ENCODE measurements at regions not wholly inside any gene's neighbourhood (a gene's known extent, or its start where the extent isn't known, plus 50 kb on each side); places are given as distances from the start of the nearest gene placed in this dataset.

DNA sequence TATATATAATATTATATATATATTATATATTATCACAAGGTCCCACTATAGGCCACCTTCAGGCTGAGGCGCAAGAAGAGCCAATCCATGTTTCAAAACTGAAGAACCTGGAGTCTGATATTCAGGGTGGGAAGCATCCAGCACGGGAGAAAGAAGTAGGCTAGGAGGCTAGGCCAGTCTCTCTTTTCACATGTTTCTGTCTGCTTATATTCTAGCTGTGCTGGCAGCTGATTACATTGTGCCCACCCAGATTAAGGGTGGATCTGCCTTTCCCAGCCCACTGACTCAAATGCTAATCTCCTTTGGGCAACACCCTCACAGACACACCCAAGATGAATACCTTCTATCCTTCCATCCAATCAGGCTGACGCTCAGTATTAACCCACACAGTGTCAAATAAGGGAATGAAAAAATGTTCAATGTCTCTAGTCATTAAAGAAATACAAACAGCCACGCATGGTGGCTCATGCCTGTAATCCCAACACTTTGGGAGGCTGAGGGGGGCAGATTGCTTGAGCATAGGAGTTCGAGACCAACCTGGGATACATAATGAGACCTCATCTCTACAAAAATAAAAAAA, 135.4 kb upstream of the PCBD1 start:
- no peaks in the 10 kb centered on the region for H3K36me3 Mint-ChIP-seq
- Histone ChIP-seq H3K4me3 (no peak overlapping the region), H3K27me3 (no peaks in the 10 kb centered on the region), H4K20me1 (ENCODE audit: low read depth) (no peaks in the 10 kb centered on the region), H3K9ac (no peak overlapping the region), H3K4me2 (no peak overlapping the region), H3F3A (ENCODE audit: low read depth) (no peaks in the 10 kb centered on the region), H3K36me3 (no peaks in the 10 kb centered on the region), H3K4me1 (no peaks in the 10 kb centered on the region), H3K9me3 (ENCODE audit: low read depth) (no peaks in the 10 kb centered on the region), H3K27ac (no peak overlapping the region), H2AFZ (replicated peaks) (no peak overlapping the region), H3K79me2 (ENCODE audit: low read depth) (no peaks in the 10 kb centered on the region)
- TF ChIP-seq EZH2 (IDR thresholded peaks at IDR 0.05) (no peak), EZH2phosphoT487 (IDR thresholded peaks at IDR 0.05) (no peak)
- TF ChIP-seq, protein P1, sequence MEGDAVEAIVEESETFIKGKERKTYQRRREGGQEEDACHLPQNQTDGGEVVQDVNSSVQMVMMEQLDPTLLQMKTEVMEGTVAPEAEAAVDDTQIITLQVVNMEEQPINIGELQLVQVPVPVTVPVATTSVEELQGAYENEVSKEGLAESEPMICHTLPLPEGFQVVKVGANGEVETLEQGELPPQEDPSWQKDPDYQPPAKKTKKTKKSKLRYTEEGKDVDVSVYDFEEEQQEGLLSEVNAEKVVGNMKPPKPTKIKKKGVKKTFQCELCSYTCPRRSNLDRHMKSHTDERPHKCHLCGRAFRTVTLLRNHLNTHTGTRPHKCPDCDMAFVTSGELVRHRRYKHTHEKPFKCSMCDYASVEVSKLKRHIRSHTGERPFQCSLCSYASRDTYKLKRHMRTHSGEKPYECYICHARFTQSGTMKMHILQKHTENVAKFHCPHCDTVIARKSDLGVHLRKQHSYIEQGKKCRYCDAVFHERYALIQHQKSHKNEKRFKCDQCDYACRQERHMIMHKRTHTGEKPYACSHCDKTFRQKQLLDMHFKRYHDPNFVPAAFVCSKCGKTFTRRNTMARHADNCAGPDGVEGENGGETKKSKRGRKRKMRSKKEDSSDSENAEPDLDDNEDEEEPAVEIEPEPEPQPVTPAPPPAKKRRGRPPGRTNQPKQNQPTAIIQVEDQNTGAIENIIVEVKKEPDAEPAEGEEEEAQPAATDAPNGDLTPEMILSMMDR (IDR thresholded peaks at IDR 0.05): no peak
- H3K4me3 Mint-ChIP-seq: no peak overlapping the region
- peaks cover 9% of the 10 kb centered on the region for H3K27me3 Mint-ChIP-seq (ENCODE audit: insufficient read depth, low read depth)
- H3K9me3 Mint-ChIP-seq: peaks cover 10% of the 10 kb centered on the region
- peaks cover 6% of the 10 kb centered on the region for H3K4me1 Mint-ChIP-seq
- H3K27ac Mint-ChIP-seq: no peak overlapping the region
- DNase-seq (ENCODE audit: low spot score): no peak

DNA sequence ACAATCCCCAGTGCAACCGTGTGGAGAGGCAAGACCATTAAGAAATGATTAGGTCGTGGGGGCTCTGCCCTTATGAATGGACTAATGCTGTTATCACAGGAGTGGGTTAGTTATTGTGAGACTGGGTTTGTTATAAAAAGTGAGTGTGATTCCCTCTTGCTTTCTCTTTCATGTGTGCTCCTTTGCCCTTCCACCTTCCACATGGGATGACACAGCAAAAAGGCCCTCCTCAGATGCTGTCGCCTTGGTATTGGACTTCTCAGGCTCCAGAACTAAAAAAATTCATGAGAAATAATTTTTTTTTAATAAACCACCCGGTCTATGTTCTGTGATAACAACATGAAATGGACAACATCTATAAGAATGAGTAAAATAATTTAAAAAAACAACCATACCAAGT, 136.1 kb upstream of the PCBD1 start:
- H3K4me3 ChIP-seq: no peak overlapping the region
- H3K4me2 ChIP-seq: no peak overlapping the region
- Mint-ChIP-seq H3K27me3 (ENCODE audit: insufficient read depth, low read depth) (peaks cover 9% of the 10 kb centered on the region), H3K9me3 (peaks cover 10% of the 10 kb centered on the region), H3K4me3 (no peak overlapping the region), H3K36me3 (no peaks in the 10 kb centered on the region), H3K4me1 (peaks cover 6% of the 10 kb centered on the region), H3K27ac (no peak overlapping the region)
- no peaks in the 10 kb centered on the region for H3K79me2 ChIP-seq (ENCODE audit: low read depth)
- no peaks in the 10 kb centered on the region for H3F3A ChIP-seq (ENCODE audit: low read depth)
- no peaks in the 10 kb centered on the region for H3K36me3 ChIP-seq
- TF ChIP-seq, protein P1 (IDR thresholded peaks at IDR 0.05): no peak
- TF ChIP-seq EZH2 (IDR thresholded peaks at IDR 0.05): no peak
- TF ChIP-seq EZH2phosphoT487 (IDR thresholded peaks at IDR 0.05): no peak
- no peaks in the 10 kb centered on the region for H3K9me3 ChIP-seq (ENCODE audit: low read depth)
- H2AFZ ChIP-seq (replicated peaks): no peak overlapping the region
- no peak overlapping the region for H3K9ac ChIP-seq
- H3K27ac ChIP-seq: no peak overlapping the region
- no peak for DNase-seq (ENCODE audit: low spot score)
- no peaks in the 10 kb centered on the region for H3K4me1 ChIP-seq
- H4K20me1 ChIP-seq (ENCODE audit: low read depth): no peaks in the 10 kb centered on the region
- no peaks in the 10 kb centered on the region for H3K27me3 ChIP-seq

DNA sequence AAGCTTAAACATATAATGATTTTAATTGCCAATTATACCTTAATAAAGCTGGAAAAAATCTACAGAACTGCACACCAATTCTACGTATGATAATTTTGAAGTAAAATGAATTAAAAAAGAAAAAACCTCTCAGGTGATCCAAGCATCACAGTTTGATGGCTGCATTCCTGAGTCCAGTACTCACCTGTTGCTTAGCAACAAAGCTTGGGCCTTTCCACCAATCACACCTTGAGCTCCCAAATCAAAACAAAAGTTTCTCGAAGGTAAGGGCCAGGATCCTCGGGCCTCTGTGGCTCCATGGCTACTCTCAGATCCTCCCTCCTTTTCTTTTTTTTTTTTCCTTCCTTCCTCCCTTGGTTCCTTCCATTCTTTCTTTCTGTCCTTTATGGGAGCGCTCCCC, 137.2 kb upstream of the PCBD1 start:
- Histone ChIP-seq H3F3A (ENCODE audit: low read depth) (no peaks in the 10 kb centered on the region), H4K20me1 (ENCODE audit: low read depth) (no peaks in the 10 kb centered on the region), H2AFZ (replicated peaks) (no peak overlapping the region), H3K27me3 (no peaks in the 10 kb centered on the region), H3K27ac (no peak overlapping the region), H3K9me3 (ENCODE audit: low read depth) (no peaks in the 10 kb centered on the region), H3K4me2 (no peak overlapping the region), H3K4me3 (no peak overlapping the region), H3K79me2 (ENCODE audit: low read depth) (no peaks in the 10 kb centered on the region), H3K9ac (no peak overlapping the region), H3K36me3 (no peaks in the 10 kb centered on the region), H3K4me1 (no peaks in the 10 kb centered on the region)
- H3K4me1 Mint-ChIP-seq: peaks cover 6% of the 10 kb centered on the region
- H3K27me3 Mint-ChIP-seq (ENCODE audit: insufficient read depth, low read depth): peaks cover 7% of the 10 kb centered on the region
- peaks cover 10% of the 10 kb centered on the region for H3K9me3 Mint-ChIP-seq
- no peak for DNase-seq (ENCODE audit: low spot score)
- H3K36me3 Mint-ChIP-seq: no peaks in the 10 kb centered on the region
- TF ChIP-seq EZH2phosphoT487 (IDR thresholded peaks at IDR 0.05) (no peak), EZH2 (IDR thresholded peaks at IDR 0.05) (no peak)
- TF ChIP-seq, protein P1 (IDR thresholded peaks at IDR 0.05): no peak
- H3K27ac Mint-ChIP-seq: no peak overlapping the region
- no peak overlapping the region for H3K4me3 Mint-ChIP-seq

Data from neural progenitor cell (in vitro differentiated cells).